GM12892 (cell line): ENCODE measurements at regions not wholly inside any gene's neighbourhood (a gene's known extent, or its start where the extent isn't known, plus 50 kb on each side); places are given as distances from the start of the nearest gene placed in this dataset.
"Not testable (repeated sequence)": the region's sequence is repeated elsewhere in the genome, so short reads cannot be mapped to it uniquely, and the experiment has no call there.

Experiments
- DNase-seq: peaks from one replicate; pipeline ENCODE4 v3.0.0; 2011; ENCODE audit not compliant: insufficient read length
- FAIRE-seq: peaks from 2 replicates; lab custom pipeline; 2011; peaks lifted over from hg19 to GRCh38; lab: Jason Lieb, UNC
- POLR2A ChIP-seq: IDR thresholded peaks from 2 replicates; pipeline ENCODE4 v1.6.1; 2011; ENCODE audit warnings: low read depth, low read length, control low read depth
- POLR2AphosphoS5 ChIP-seq: IDR thresholded peaks from 2 replicates; pipeline ENCODE4 v1.6.1; 2011; ENCODE audit warnings: low read depth, low read length, control low read depth
- TAF1 ChIP-seq: IDR thresholded peaks from 2 replicates; pipeline ENCODE4 v1.6.1; 2011; ENCODE audit warnings: low read depth, mild to moderate bottlenecking, control low read depth, low read length, borderline replicate concordance

DNA sequence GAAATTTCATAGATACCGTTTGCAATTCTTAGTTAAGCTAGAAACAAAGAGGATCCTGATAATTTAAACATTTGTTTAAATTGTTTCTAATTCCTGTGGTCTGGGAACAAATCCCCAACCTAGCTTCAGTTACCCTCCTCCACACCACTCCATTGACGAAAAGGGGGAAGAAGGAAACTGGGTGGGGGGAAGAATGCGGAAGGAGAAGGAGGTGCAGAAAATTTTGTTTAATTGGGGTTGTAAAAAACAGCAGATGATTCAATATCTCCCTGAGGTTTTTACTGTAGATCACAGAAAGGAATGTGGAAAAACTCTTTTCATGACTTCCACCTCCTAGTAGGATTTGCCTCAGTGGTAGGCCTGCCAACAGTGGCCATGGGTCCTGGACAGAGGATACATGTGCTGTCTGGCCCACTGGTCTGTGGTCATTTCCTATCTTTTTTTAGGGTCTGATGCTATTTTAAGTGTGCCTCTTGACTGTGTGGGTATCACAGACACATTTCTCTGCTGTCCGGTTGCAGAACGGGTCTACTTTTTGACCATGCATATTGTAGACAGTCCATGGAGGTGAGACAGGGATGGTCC is 122.9 kb upstream of the PCED1B start:
- no peak for DNase-seq
- TF ChIP-seq TAF1 (no peak), POLR2AphosphoS5 (no peak), POLR2A (no peak)
- FAIRE-seq = no peak

- FAIRE-seq (no peak), DNase-seq (no peak)
- TF ChIP-seq POLR2AphosphoS5 (no peak), TAF1 (no peak), POLR2A (no peak)
These were observed 121.4 kb upstream of the PCED1B start for GRCh38 chr12:46958053-46958452.

- no peak for FAIRE-seq
- no peak for TF ChIP-seq TAF1
- no peak for TF ChIP-seq POLR2A
- TF ChIP-seq POLR2AphosphoS5 = no peak
- no peak for DNase-seq
These were observed 120.7 kb upstream of the PCED1B start for GRCh38 chr12:46958599-46959290.

DNA sequence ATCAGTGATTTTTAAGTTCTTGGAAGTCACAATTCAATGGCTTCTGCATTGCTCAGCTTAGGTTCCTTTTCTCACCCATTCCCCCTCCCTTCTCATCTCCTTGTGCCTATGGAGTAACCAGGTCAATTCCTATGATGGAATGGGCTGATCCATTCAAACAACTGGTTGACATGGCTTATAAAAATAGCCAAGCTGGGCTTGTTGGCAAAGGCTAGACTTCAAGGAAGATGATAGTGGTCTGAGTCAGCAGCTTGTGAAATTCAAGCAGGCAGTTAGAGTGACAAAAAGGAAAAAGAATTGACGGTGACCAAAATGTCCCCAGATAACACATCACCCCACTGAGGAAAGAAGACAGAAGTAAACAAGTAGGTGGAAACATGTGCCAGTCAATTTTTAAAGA is 119.9 kb upstream of the PCED1B start:
- TF ChIP-seq POLR2AphosphoS5 (no peak), POLR2A (no peak), TAF1 (no peak)
- DNase-seq (no peak), FAIRE-seq (no peak)

DNA sequence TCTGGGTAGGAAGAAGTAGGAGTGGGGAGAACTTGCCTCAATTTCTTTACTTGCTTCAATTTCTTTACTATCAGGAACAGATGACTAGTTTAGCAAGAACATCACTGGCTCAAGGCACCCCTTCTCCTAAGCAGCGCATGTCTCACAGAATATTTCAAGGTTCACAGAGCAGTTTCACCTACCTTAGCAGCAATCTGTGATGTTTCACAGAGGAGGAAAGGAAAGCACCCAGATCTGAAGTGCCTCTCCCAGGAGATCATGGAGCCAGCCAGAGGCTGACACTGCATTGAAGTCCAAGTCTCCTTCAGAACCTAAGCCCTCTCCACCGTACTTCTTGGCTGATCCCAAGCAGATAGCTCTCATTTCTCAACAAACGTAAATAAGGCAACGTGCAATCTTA is 118.7 kb upstream of the PCED1B start:
- no peak for TF ChIP-seq TAF1
- TF ChIP-seq POLR2A = no peak
- TF ChIP-seq POLR2AphosphoS5 = no peak
- DNase-seq (no peak), FAIRE-seq (no peak)

- TF ChIP-seq TAF1 = no peak
- no peak for TF ChIP-seq POLR2AphosphoS5
- TF ChIP-seq POLR2A = no peak
- DNase-seq (no peak), FAIRE-seq (no peak)
These were observed 116.2 kb upstream of the PCED1B start for GRCh38 chr12:46963191-46963590.

GRCh38 chr12:46963977-46964971 is 115.1 kb upstream of the PCED1B start:
- DNase-seq (no peak), FAIRE-seq (no peak)
- TF ChIP-seq POLR2A (no peak), POLR2AphosphoS5 (no peak)

GRCh38 chr12:46965137-46965536 is 114.3 kb upstream of the PCED1B start:
- FAIRE-seq (no peak), DNase-seq (no peak)
- no peak for TF ChIP-seq POLR2AphosphoS5
- TF ChIP-seq POLR2A = no peak
- TF ChIP-seq TAF1 = no peak

- no peak for DNase-seq
- FAIRE-seq = no peak
- no peak for TF ChIP-seq POLR2A
- no peak for TF ChIP-seq TAF1
- TF ChIP-seq POLR2AphosphoS5 = no peak
These were observed 113.5 kb upstream of the PCED1B start for GRCh38 chr12:46965880-46966279.

GRCh38 chr12:46970636-46971035 is 108.8 kb upstream of the PCED1B start:
- DNase-seq (no peak), FAIRE-seq (no peak)
- TF ChIP-seq POLR2AphosphoS5 (no peak), POLR2A (no peak), TAF1 (no peak)

GRCh38 chr12:46973937-46974336 is 105.5 kb upstream of the PCED1B start:
- not testable (repeated sequence) for FAIRE-seq, DNase-seq

- DNase-seq (no peak), FAIRE-seq (no peak)
- TF ChIP-seq POLR2AphosphoS5 = no peak
- TF ChIP-seq POLR2A = no peak
These were observed 101.5 kb upstream of the PCED1B start for GRCh38 chr12:46977871-46978375.
